Glutamatergic neuron (in vitro differentiated cells): ENCODE measurements at regions not wholly inside any gene's neighbourhood (a gene's known extent, or its start where the extent isn't known, plus 50 kb on each side); places are given as distances from the start of the nearest gene placed in this dataset.

Experiments used
- DNase-seq: peaks from one replicate; pipeline ENCODE4 v3.0.0; 2022
- H3K27ac Mint-ChIP-seq: one replicate; pipeline ENCODE4 v1.8.0; 2020; ENCODE audit warnings: mild to moderate bottlenecking, mixed read lengths, inconsistent platforms; ENCODE audit not compliant: unreplicated experiment
- H3K27me3 Mint-ChIP-seq: one replicate; pipeline ENCODE4 v1.8.0; 2020; ENCODE audit warnings: mild to moderate bottlenecking, moderate library complexity, mixed read lengths, inconsistent platforms; ENCODE audit not compliant: unreplicated experiment
- H3K36me3 Mint-ChIP-seq: one replicate; pipeline ENCODE4 v1.8.0; 2020; ENCODE audit warnings: mild to moderate bottlenecking, mixed read lengths, inconsistent platforms; ENCODE audit not compliant: unreplicated experiment
- H3K4me1 Mint-ChIP-seq: one replicate; pipeline ENCODE4 v1.8.0; 2020; ENCODE audit warnings: mild to moderate bottlenecking, low read depth, mixed read lengths, inconsistent platforms; ENCODE audit not compliant: unreplicated experiment
- H3K4me3 Mint-ChIP-seq: one replicate; pipeline ENCODE4 v1.8.0; 2020; ENCODE audit warnings: mild to moderate bottlenecking, mixed read lengths, inconsistent platforms; ENCODE audit not compliant: unreplicated experiment
- H3K9me3 Mint-ChIP-seq: one replicate; pipeline ENCODE4 v1.8.0; 2020; ENCODE audit warnings: mild to moderate bottlenecking, moderate library complexity, mixed read lengths, inconsistent platforms; ENCODE audit not compliant: unreplicated experiment
- CTCF ChIP-seq: fragments of 200-600 bp; sonication (generic); IDR thresholded peaks from one replicate; pipeline ENCODE4 v1.5.0; 2021; ENCODE audit not compliant: partially characterized antibody, unreplicated experiment

- Mint-ChIP-seq H3K27me3 (peaks cover 6% of the 10 kb centered on the region), H3K4me1 (no peaks in the 10 kb centered on the region), H3K9me3 (peaks cover 4% of the 10 kb centered on the region), H3K27ac (no peak overlapping the region), H3K36me3 (no peaks in the 10 kb centered on the region), H3K4me3 (no peak overlapping the region)
- DNase-seq, result no peak
- no peak for TF ChIP-seq CTCF
These were observed 93.8 kb downstream of the RIPK4 start for GRCh38 chr21:41673071-41673470.

- Mint-ChIP-seq H3K27me3 (peaks cover 6% of the 10 kb centered on the region), H3K36me3 (no peaks in the 10 kb centered on the region), H3K9me3 (peaks cover 4% of the 10 kb centered on the region), H3K27ac (peak overlapping the region; percentile 1), H3K4me1 (no peaks in the 10 kb centered on the region), H3K4me3 (no peak overlapping the region)
- no peak for DNase-seq
- TF ChIP-seq CTCF, result no peak
These were observed 94.3 kb downstream of the RIPK4 start for GRCh38 chr21:41672543-41672915.

GRCh38 chr21:41671859-41672542 lies 94.9 kb downstream of the RIPK4 start:
- no peak for TF ChIP-seq CTCF
- Mint-ChIP-seq H3K27me3 (peaks cover 4% of the 10 kb centered on the region), H3K4me1 (no peaks in the 10 kb centered on the region), H3K4me3 (no peak overlapping the region), H3K36me3 (no peaks in the 10 kb centered on the region), H3K27ac (no peak overlapping the region), H3K9me3 (peaks cover 2% of the 10 kb centered on the region)
- no peak for DNase-seq

GRCh38 chr21:41671212-41671762 lies 95.6 kb downstream of the RIPK4 start:
- no peak for DNase-seq
- H3K4me3 Mint-ChIP-seq, result no peak overlapping the region
- TF ChIP-seq CTCF, result no peak
- H3K36me3 Mint-ChIP-seq, result no peaks in the 10 kb centered on the region
- no peak overlapping the region for H3K27ac Mint-ChIP-seq
- H3K27me3 Mint-ChIP-seq, result peaks cover 4% of the 10 kb centered on the region
- H3K4me1 Mint-ChIP-seq, result no peaks in the 10 kb centered on the region
- H3K9me3 Mint-ChIP-seq, result peaks cover 3% of the 10 kb centered on the region

GRCh38 chr21:41670056-41670805 lies 96.6 kb downstream of the RIPK4 start:
- peaks cover 4% of the 10 kb centered on the region for H3K27me3 Mint-ChIP-seq
- DNase-seq, result no peak
- H3K27ac Mint-ChIP-seq, result no peak overlapping the region
- no peak for TF ChIP-seq CTCF
- peaks cover 4% of the 10 kb centered on the region for H3K9me3 Mint-ChIP-seq
- no peak overlapping the region for H3K4me3 Mint-ChIP-seq
- H3K4me1 Mint-ChIP-seq, result no peaks in the 10 kb centered on the region
- no peaks in the 10 kb centered on the region for H3K36me3 Mint-ChIP-seq
